ENCODE measurements at regions not wholly inside any gene's neighbourhood (a gene's known extent, or its start where the extent isn't known, plus 50 kb on each side); places are given as distances from the start of the nearest gene placed in this dataset.

- intact Hi-C loops (cut with DNase I), result no loop called here
- Histone ChIP-seq H3K27ac (no peak overlapping the region), H3K36me3 (no peaks in the 10 kb centered on the region), H3K27me3 (no peaks in the 10 kb centered on the region), H3K4me3 (no peak overlapping the region), H3K9me3 (no peaks in the 10 kb centered on the region), H3K4me1 (no peaks in the 10 kb centered on the region)
- DNase-seq (no peak), ATAC-seq (no peak)
- no peak for TF ChIP-seq CTCF (IDR thresholded peaks at IDR 0.05)
Measured at GRCh38 chr5:166379517-166379916, 1911.9 kb upstream of the WWC1 start.

- DNase-seq (no peak), ATAC-seq (no peak)
- no peaks in the 10 kb centered on the region for H3K4me1 ChIP-seq
- no peak overlapping the region for H3K27ac ChIP-seq
- no peak overlapping the region for H3K4me3 ChIP-seq
- no peaks in the 10 kb centered on the region for H3K27me3 ChIP-seq
- TF ChIP-seq CTCF (IDR thresholded peaks at IDR 0.05), result no peak
- H3K36me3 ChIP-seq, result no peaks in the 10 kb centered on the region
- intact Hi-C loops (cut with DNase I), result no loop called here
- no peaks in the 10 kb centered on the region for H3K9me3 ChIP-seq
Measured at GRCh38 chr5:166382031-166382430, 1909.4 kb upstream of the WWC1 start.

GRCh38 chr5:166398131-166398530 is 1893.3 kb upstream of the WWC1 start:
- Histone ChIP-seq H3K4me1 (no peaks in the 10 kb centered on the region), H3K4me3 (no peak overlapping the region), H3K27ac (no peak overlapping the region), H3K9me3 (no peaks in the 10 kb centered on the region), H3K36me3 (no peaks in the 10 kb centered on the region), H3K27me3 (no peaks in the 10 kb centered on the region)
- DNase-seq (no peak), ATAC-seq (no peak)
- intact Hi-C loops (cut with DNase I), result no loop called here
- no peak for TF ChIP-seq CTCF (IDR thresholded peaks at IDR 0.05)

- intact Hi-C loops (cut with DNase I), result no loop called here
- TF ChIP-seq CTCF (IDR thresholded peaks at IDR 0.05), result no peak
- DNase-seq, result no peak
- Histone ChIP-seq H3K36me3 (no peaks in the 10 kb centered on the region), H3K4me1 (no peaks in the 10 kb centered on the region), H3K27ac (no peak overlapping the region), H3K27me3 (no peaks in the 10 kb centered on the region), H3K4me3 (no peak overlapping the region), H3K9me3 (no peaks in the 10 kb centered on the region)
- no peak for ATAC-seq
Measured at GRCh38 chr5:166399781-166400180, 1891.7 kb upstream of the WWC1 start.

- no peak for TF ChIP-seq CTCF (IDR thresholded peaks at IDR 0.05)
- intact Hi-C loops (cut with DNase I), result no loop called here
- no peak overlapping the region for H3K27ac ChIP-seq
- no peaks in the 10 kb centered on the region for H3K27me3 ChIP-seq
- ATAC-seq (no peak), DNase-seq (no peak)
- H3K9me3 ChIP-seq, result no peaks in the 10 kb centered on the region
- no peaks in the 10 kb centered on the region for H3K4me1 ChIP-seq
- H3K36me3 ChIP-seq, result no peaks in the 10 kb centered on the region
- no peak overlapping the region for H3K4me3 ChIP-seq
Measured at GRCh38 chr5:166401391-166401790, 1890.1 kb upstream of the WWC1 start.

GRCh38 chr5:166412191-166412590 is 1879.3 kb upstream of the WWC1 start:
- Histone ChIP-seq H3K4me1 (no peaks in the 10 kb centered on the region), H3K4me3 (no peak overlapping the region), H3K27me3 (no peaks in the 10 kb centered on the region), H3K27ac (no peak overlapping the region), H3K9me3 (no peaks in the 10 kb centered on the region), H3K36me3 (no peaks in the 10 kb centered on the region)
- no peak for ATAC-seq
- no peak for TF ChIP-seq CTCF (IDR thresholded peaks at IDR 0.05)
- DNase-seq, result no peak
- intact Hi-C loops (cut with DNase I), result no loop called here

Measured in upper lobe of right lung (tissue), 1 donor.